Panc1 (cell line): ENCODE measurements at regions not wholly inside any gene's neighbourhood (a gene's known extent, or its start where the extent isn't known, plus 50 kb on each side); places are given as distances from the start of the nearest gene placed in this dataset.

Experiments used
- TF ChIP-seq, protein P1 (sequence below): fragments of 450-650 bp; IDR thresholded peaks from 2 replicates; pipeline ENCODE4 v1.5.1; 2017; ENCODE audit warnings: mild to moderate bottlenecking
- TF ChIP-seq, protein P2 (sequence below), 2 experiments: IDR thresholded peaks; 2 replicates each; pipeline ENCODE4 v1.6.1; 2011 to 2012; ENCODE audit warnings: low read depth in 2 of 2, control low read depth in 1 of 2, low read length in 1 of 2, mild to moderate bottlenecking in 1 of 2, moderate library complexity in 1 of 2; ENCODE audit not compliant: insufficient read depth in 1 of 2

DNA sequence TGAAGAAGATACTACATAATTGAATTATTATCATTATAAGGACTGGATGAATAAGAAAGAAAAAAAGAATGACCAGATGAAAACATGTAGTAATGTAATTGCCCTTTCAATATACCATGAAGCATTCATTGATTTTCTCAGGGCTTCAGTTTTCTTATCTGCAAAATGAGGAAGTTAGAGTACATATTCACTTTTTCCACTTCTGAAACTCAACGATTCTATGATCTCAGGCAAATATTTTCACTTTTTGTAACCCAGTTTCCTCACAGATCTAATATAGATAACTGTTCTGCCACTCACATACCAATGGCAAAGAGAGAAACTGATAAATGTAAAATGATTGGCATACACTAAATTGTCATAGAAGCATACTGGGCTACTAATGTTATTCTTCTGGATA, 856.6 kb upstream of the KLHL1 start:
- TF ChIP-seq, protein P1, sequence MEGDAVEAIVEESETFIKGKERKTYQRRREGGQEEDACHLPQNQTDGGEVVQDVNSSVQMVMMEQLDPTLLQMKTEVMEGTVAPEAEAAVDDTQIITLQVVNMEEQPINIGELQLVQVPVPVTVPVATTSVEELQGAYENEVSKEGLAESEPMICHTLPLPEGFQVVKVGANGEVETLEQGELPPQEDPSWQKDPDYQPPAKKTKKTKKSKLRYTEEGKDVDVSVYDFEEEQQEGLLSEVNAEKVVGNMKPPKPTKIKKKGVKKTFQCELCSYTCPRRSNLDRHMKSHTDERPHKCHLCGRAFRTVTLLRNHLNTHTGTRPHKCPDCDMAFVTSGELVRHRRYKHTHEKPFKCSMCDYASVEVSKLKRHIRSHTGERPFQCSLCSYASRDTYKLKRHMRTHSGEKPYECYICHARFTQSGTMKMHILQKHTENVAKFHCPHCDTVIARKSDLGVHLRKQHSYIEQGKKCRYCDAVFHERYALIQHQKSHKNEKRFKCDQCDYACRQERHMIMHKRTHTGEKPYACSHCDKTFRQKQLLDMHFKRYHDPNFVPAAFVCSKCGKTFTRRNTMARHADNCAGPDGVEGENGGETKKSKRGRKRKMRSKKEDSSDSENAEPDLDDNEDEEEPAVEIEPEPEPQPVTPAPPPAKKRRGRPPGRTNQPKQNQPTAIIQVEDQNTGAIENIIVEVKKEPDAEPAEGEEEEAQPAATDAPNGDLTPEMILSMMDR = no peak
- TF ChIP-seq, protein P2, sequence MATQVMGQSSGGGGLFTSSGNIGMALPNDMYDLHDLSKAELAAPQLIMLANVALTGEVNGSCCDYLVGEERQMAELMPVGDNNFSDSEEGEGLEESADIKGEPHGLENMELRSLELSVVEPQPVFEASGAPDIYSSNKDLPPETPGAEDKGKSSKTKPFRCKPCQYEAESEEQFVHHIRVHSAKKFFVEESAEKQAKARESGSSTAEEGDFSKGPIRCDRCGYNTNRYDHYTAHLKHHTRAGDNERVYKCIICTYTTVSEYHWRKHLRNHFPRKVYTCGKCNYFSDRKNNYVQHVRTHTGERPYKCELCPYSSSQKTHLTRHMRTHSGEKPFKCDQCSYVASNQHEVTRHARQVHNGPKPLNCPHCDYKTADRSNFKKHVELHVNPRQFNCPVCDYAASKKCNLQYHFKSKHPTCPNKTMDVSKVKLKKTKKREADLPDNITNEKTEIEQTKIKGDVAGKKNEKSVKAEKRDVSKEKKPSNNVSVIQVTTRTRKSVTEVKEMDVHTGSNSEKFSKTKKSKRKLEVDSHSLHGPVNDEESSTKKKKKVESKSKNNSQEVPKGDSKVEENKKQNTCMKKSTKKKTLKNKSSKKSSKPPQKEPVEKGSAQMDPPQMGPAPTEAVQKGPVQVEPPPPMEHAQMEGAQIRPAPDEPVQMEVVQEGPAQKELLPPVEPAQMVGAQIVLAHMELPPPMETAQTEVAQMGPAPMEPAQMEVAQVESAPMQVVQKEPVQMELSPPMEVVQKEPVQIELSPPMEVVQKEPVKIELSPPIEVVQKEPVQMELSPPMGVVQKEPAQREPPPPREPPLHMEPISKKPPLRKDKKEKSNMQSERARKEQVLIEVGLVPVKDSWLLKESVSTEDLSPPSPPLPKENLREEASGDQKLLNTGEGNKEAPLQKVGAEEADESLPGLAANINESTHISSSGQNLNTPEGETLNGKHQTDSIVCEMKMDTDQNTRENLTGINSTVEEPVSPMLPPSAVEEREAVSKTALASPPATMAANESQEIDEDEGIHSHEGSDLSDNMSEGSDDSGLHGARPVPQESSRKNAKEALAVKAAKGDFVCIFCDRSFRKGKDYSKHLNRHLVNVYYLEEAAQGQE (IDR thresholded peaks at IDR 0.05; ENCODE audit: insufficient read depth in 1 of 2, low read depth in 2 of 2, low read length in 1 of 2) = no peak
